SK-N-SH (cell line): ENCODE measurements at regions not wholly inside any gene's neighbourhood (a gene's known extent, or its start where the extent isn't known, plus 50 kb on each side); places are given as distances from the start of the nearest gene placed in this dataset.

Experiments
- CTCF ChIA-PET: fragments of 300-600, 350-600 bp; formaldehyde crosslinking; extraction: SDS; loops from one replicate; lab custom pipeline; 2021; lab: Yijun Ruan, JAX
- POLR2A ChIA-PET: fragments of 350-600 bp; sonication (Branson Sonifier 250); formaldehyde crosslinking; extraction: SDS; loops from one replicate; lab custom pipeline; 2020; ENCODE audit warnings: antibody characterized with exemption, inconsistent platforms; lab: Yijun Ruan, JAX
- DNase-seq: peaks from one replicate; pipeline ENCODE4 v3.0.0; 2012
- H2AFZ ChIP-seq: fragments of 200-600 bp; sonication (generic); 2 replicates; pipeline ENCODE4 v1.8.1; 2016; ENCODE audit warnings: antibody characterized with exemption, mild to moderate bottlenecking, low read depth
- H3F3A ChIP-seq: fragments of 200-600 bp; sonication (generic); replicated peaks from 2 replicates; pipeline ENCODE3; 2016; ENCODE audit warnings: antibody characterized with exemption, mild to moderate bottlenecking; ENCODE audit not compliant: insufficient read depth
- H3K27ac ChIP-seq, 2 experiments: fragments of 200-500 bp in 1 of 2; fragments of 200-600 bp in 1 of 2; sonication (Bioruptor generic) in 1 of 2; sonication (generic), shearing (Covaris generic) in 1 of 2; 2 replicates each; pipeline versions ENCODE4 v1.5.1 to v1.6.1; 2014 to 2016; ENCODE audit warnings: low read depth in 2 of 2, inconsistent platforms in 1 of 2, low read length in 1 of 2, mild to moderate bottlenecking in 1 of 2, mixed read lengths in 1 of 2
- H3K27me3 ChIP-seq: fragments of 200-600 bp; sonication (generic), shearing (Covaris generic); 2 replicates; pipeline ENCODE4 v1.6.1; 2016; ENCODE audit warnings: mixed run types; ENCODE audit not compliant: insufficient read depth
- H3K36me3 ChIP-seq, 2 experiments: fragments of 200-500 bp in 1 of 2; fragments of 200-600 bp in 1 of 2; sonication (Bioruptor generic) in 1 of 2; sonication (generic) in 1 of 2; replicated peaks in 1 of 2; 2 replicates each; pipeline versions ENCODE3 to v1.5.1; 2014 to 2016; ENCODE audit warnings: low read length in 1 of 2, mild to moderate bottlenecking in 1 of 2; ENCODE audit not compliant: insufficient read depth in 2 of 2, control insufficient read depth in 1 of 2
- H3K4me1 ChIP-seq, 2 experiments: fragments of 200-500 bp in 1 of 2; fragments of 200-600 bp in 1 of 2; sonication (Bioruptor generic) in 1 of 2; sonication (generic), shearing (Covaris generic) in 1 of 2; 2 replicates each; pipeline versions ENCODE4 v1.5.1 to v1.6.1; 2014 to 2016; ENCODE audit warnings: low read depth in 1 of 2, low read length in 1 of 2, mixed run types in 1 of 2; ENCODE audit not compliant: insufficient read depth in 2 of 2, control insufficient read depth in 1 of 2
- H3K4me2 ChIP-seq: fragments of 200-600 bp; sonication (generic), shearing (Covaris generic); 2 replicates; pipeline ENCODE4 v1.6.1; 2017; ENCODE audit warnings: mixed run types
- H3K4me3 ChIP-seq, 2 experiments: fragments of 200-500 bp in 1 of 2; fragments of 200-600 bp in 1 of 2; sonication (Bioruptor generic) in 1 of 2; sonication (generic), shearing (Covaris generic) in 1 of 2; 2 replicates each; pipeline versions ENCODE4 v1.5.1 to v1.8.1; 2014 to 2016; ENCODE audit warnings: low read depth in 2 of 2, inconsistent platforms in 1 of 2, low read length in 1 of 2, mild to moderate bottlenecking in 1 of 2, mixed read lengths in 1 of 2, moderate library complexity in 1 of 2
- H3K79me2 ChIP-seq: fragments of 200-600 bp; sonication (generic); 2 replicates; pipeline ENCODE4 v1.8.1; 2017; ENCODE audit warnings: mild to moderate bottlenecking; ENCODE audit not compliant: insufficient read depth
- H3K9ac ChIP-seq: fragments of 200-600 bp; sonication (generic); 2 replicates; pipeline ENCODE4 v1.6.1; 2017; ENCODE audit warnings: mixed run types
- H3K9me2 ChIP-seq: fragments of 200-600 bp; sonication (generic); 2 replicates; pipeline ENCODE4 v1.6.1; 2017; ENCODE audit warnings: mixed run types
- H3K9me3 ChIP-seq: fragments of 200-600 bp; sonication (generic); 2 replicates; pipeline ENCODE4 v1.6.1; 2017; ENCODE audit warnings: mixed run types, mild to moderate bottlenecking, moderate library complexity
- H4K20me1 ChIP-seq: fragments of 200-600 bp; sonication (generic); 2 replicates; pipeline ENCODE4 v1.6.1; 2017; ENCODE audit warnings: mild to moderate bottlenecking, mixed run types; ENCODE audit not compliant: insufficient read depth
- CHD2 ChIP-seq: fragments of 150-350 bp; IDR thresholded peaks from 2 replicates; pipeline ENCODE4 v1.6.1; 2018; ENCODE audit warnings: low read length; ENCODE audit not compliant: partially characterized antibody
- EP300 ChIP-seq, 2 experiments: IDR thresholded peaks; 2 replicates each; pipeline versions ENCODE4 v1.4.0 to v1.6.1; 2012; ENCODE audit warnings: borderline replicate concordance in 1 of 2, low read depth in 1 of 2, low read length in 1 of 2
- EZH2phosphoT487 ChIP-seq: fragments of 200-600 bp; sonication (generic); IDR thresholded peaks from 2 replicates; pipeline ENCODE4 v1.6.1; 2017; ENCODE audit warnings: low read depth, mixed run types, mild to moderate bottlenecking, antibody characterized with exemption, moderate library complexity, borderline replicate concordance
- FOSL2 ChIP-seq: IDR thresholded peaks from 2 replicates; pipeline ENCODE4 v1.4.0; 2012; ENCODE audit warnings: low read depth, mild to moderate bottlenecking, moderate library complexity, borderline replicate concordance
- GABPA ChIP-seq: IDR thresholded peaks from 2 replicates; pipeline ENCODE4 v1.4.0; 2012; ENCODE audit warnings: low read depth, mild to moderate bottlenecking
- GATA2 ChIP-seq: sonication (generic); formaldehyde crosslinking; IDR thresholded peaks from 2 replicates; pipeline ENCODE4 v1.5.0; 2020; ENCODE audit warnings: mild to moderate bottlenecking, missing genetic modification reagents
- JUND ChIP-seq: IDR thresholded peaks from 2 replicates; pipeline ENCODE4 v1.4.0; 2012
- NFIC ChIP-seq: IDR thresholded peaks from 2 replicates; pipeline ENCODE4 v1.4.0; 2012; ENCODE audit warnings: borderline replicate concordance
- RXRA ChIP-seq: IDR thresholded peaks from 2 replicates; pipeline ENCODE4 v1.4.0; 2012; ENCODE audit warnings: low read depth, mild to moderate bottlenecking, borderline replicate concordance
- TAF1 ChIP-seq: IDR thresholded peaks from 2 replicates; pipeline ENCODE4 v1.6.1; 2012; ENCODE audit warnings: low read depth, mild to moderate bottlenecking, low read length, moderate library complexity, borderline replicate concordance
- TCF12 ChIP-seq: IDR thresholded peaks from 2 replicates; pipeline ENCODE4 v1.4.0; 2012
- WGBS: methylation state at CpG from one replicate; pipeline ENCODE4 v1.1.6; 2017; ENCODE audit warnings: low lambda C conversion rate; 5-methylcytosine and 5-hydroxymethylcytosine counted together
- TF ChIP-seq, protein P1 (sequence below): IDR thresholded peaks from 2 replicates; pipeline ENCODE4 v1.6.1; 2012; ENCODE audit warnings: mild to moderate bottlenecking, low read depth, low read length, moderate library complexity
- TF ChIP-seq, protein P2 (sequence below): fragments of 150-350 bp; IDR thresholded peaks from 2 replicates; pipeline ENCODE4 v1.6.1; 2017; ENCODE audit warnings: antibody characterized with exemption, low read length, low read depth, borderline replicate concordance

DNA sequence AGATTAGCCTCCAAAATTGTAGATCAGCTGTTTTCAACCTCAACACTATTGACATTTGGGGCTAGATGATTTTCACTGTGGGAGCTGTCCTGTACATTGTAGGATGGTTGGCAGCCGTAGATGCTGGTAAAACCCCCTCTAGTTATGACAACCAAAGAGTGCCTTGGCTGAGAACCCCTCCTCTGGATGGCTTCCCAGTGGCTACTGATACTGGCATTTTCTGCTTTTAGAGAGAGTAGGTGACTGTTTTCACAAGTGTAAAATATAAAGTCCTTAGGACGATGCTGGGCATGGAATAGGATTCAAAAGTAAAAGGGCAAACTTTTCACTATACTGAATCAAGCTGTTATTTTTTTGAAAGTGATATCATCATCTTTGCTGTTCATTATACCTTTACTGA is 1048.8 kb upstream of the EEF2KMT start (continued):
- TF ChIP-seq, protein P1, sequence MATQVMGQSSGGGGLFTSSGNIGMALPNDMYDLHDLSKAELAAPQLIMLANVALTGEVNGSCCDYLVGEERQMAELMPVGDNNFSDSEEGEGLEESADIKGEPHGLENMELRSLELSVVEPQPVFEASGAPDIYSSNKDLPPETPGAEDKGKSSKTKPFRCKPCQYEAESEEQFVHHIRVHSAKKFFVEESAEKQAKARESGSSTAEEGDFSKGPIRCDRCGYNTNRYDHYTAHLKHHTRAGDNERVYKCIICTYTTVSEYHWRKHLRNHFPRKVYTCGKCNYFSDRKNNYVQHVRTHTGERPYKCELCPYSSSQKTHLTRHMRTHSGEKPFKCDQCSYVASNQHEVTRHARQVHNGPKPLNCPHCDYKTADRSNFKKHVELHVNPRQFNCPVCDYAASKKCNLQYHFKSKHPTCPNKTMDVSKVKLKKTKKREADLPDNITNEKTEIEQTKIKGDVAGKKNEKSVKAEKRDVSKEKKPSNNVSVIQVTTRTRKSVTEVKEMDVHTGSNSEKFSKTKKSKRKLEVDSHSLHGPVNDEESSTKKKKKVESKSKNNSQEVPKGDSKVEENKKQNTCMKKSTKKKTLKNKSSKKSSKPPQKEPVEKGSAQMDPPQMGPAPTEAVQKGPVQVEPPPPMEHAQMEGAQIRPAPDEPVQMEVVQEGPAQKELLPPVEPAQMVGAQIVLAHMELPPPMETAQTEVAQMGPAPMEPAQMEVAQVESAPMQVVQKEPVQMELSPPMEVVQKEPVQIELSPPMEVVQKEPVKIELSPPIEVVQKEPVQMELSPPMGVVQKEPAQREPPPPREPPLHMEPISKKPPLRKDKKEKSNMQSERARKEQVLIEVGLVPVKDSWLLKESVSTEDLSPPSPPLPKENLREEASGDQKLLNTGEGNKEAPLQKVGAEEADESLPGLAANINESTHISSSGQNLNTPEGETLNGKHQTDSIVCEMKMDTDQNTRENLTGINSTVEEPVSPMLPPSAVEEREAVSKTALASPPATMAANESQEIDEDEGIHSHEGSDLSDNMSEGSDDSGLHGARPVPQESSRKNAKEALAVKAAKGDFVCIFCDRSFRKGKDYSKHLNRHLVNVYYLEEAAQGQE: no peak
- no peak for TF ChIP-seq GABPA
- no peak for TF ChIP-seq GATA2 (CRISPR knock-in tag)
- TF ChIP-seq EP300 (IDR thresholded peaks at IDR 0.05; ENCODE audit: borderline replicate concordance in 1 of 2, low read depth in 1 of 2, low read length in 1 of 2): no peak
- TF ChIP-seq NFIC: no peak
- no peak for TF ChIP-seq EZH2phosphoT487

DNA sequence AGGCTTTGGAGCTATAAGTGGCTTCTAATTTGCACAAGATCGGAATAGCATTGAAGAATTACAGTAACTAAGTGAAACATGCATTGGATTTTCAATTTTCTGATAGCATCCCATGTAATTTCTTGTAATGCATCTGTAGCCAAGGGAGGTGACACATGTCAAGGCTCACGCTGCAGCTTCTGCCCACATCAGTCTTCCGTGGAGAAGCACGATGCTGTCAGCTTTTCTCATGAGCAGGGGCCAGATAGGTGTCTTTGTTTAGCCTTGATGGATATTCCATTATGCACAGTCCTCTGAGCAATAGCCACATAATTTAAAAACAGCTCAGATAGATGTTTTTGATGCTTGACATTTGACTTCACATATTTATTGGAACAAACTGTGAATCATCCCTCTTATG is 1046.9 kb upstream of the EEF2KMT start:
- Histone ChIP-seq H3K9me3 (no peaks in the 10 kb centered on the region; the same call in 1 of the 2 replicates), H3K4me2 (no peak overlapping the region), H3K4me1 (no peaks in the 10 kb centered on the region), H3K27ac (no peak overlapping the region), H3K27me3 (no peaks in the 10 kb centered on the region), H3F3A (no peaks in the 10 kb centered on the region), H4K20me1 (no peaks in the 10 kb centered on the region), H3K4me3 (no peak overlapping the region), H3K36me3 (no peaks in the 10 kb centered on the region), H3K9me2 (no peaks in the 10 kb centered on the region), H3K79me2 (no peaks in the 10 kb centered on the region), H3K9ac (no peak overlapping the region), H2AFZ (no peak overlapping the region)
- TF ChIP-seq NFIC (no peak), TAF1 (no peak), FOSL2 (no peak), RXRA (no peak), TCF12 (no peak), JUND (no peak), CHD2 (no peak)
- TF ChIP-seq, protein P2, sequence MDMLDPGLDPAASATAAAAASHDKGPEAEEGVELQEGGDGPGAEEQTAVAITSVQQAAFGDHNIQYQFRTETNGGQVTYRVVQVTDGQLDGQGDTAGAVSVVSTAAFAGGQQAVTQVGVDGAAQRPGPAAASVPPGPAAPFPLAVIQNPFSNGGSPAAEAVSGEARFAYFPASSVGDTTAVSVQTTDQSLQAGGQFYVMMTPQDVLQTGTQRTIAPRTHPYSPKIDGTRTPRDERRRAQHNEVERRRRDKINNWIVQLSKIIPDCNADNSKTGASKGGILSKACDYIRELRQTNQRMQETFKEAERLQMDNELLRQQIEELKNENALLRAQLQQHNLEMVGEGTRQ: no peak
- ChIA-PET CTCF (interaction anchor here (1.4 kb wide), 1 partner anchor 21 kb away, joined by 6 read pairs; no protein-coding TSS in a partner anchor), POLR2A (no interaction called here)
- WGBS: 31% methylated on average over 4 of the region's 4 CpGs
- DNase-seq: no peak
